HG03354 (cell line): ENCODE measurements at regions not wholly inside any gene's neighbourhood (a gene's known extent, or its start where the extent isn't known, plus 50 kb on each side); places are given as distances from the start of the nearest gene placed in this dataset.
A peak's percentile ranks its signal among the peaks of the same experiment; 100 is the strongest.

Experiments used
- ATAC-seq: cut with Tn5 transposase; IDR thresholded peaks from one replicate; pipeline ENCODE4 v1.9.1; 2021; ENCODE audit warnings: mild to moderate bottlenecking; ENCODE audit not compliant: unreplicated experiment, poor library complexity, severe bottlenecking

- peak; percentile 92 for ATAC-seq
Measured at GRCh38 chr5:87081511-87082372, 185.9 kb upstream of the RASA1 start.

GRCh38 chr5:87094347-87094746 is 173.3 kb upstream of the RASA1 start:
- ATAC-seq: no peak

GRCh38 chr5:87094833-87095232 is 172.8 kb upstream of the RASA1 start:
- no peak for ATAC-seq

DNA sequence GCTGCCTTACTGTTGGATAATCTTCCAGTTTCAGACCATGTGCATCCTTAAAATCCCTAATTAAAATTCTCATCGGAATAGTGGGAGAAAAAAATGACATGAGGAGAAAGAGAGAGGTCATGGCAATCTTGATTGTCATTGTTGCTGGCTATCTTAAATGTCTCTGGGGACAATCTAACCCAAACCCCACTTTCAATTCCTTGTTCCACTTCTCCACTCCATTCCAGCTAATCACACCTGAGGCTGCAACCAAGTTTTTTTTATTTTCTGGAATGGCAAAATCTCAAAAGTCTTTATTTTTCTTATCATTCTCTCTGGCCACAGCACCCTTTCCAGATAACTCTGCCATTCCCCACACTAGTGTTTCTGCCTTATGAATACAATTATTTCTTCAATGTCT is 171.9 kb upstream of the RASA1 start:
- ATAC-seq: no peak

- ATAC-seq: no peak
Measured at GRCh38 chr5:87097664-87098063, 170.0 kb upstream of the RASA1 start.

DNA sequence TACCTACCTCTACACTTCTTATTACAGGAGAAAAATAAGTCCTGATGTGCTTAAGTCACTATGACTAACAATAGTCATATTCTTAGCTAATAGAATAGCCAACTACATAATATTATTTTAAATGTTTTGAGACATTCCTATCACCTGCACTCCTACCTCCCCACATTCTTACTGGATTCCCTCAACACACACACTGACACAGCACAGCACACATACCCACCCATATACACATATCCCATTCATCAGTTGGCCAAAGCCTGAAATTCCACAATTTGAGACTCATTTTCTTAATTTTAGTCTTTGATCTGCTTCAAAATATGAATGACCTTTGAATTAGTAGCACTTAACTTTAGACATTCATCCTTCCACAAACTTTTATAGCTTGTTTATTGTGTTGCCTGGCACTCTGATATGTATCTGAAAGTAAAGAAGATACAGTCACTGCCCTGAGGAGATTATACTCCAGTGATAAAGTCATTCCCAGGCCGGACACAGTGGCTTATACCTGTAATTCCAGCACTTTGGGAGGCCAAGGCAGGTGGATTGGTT is 168.3 kb upstream of the RASA1 start:
- no peak for ATAC-seq

DNA sequence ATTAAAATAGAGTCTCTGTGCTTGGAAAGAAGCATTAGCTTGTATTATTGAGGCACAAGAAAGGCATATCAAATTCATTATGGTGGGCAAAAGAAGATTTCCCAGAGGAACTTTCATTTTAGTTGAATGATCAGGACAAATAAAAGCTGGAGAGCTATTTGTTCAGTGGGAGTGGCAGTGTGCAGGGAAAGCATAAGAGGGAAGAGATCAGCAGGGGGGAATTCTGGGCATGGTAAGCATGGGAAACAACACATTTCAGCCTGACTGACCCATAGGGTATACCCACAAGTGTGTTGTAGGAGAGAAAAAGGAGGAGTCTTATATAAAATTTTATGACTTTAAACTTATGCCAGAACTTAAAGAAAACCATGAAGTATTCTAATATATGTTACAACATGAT is 167.7 kb upstream of the RASA1 start:
- ATAC-seq: no peak

DNA sequence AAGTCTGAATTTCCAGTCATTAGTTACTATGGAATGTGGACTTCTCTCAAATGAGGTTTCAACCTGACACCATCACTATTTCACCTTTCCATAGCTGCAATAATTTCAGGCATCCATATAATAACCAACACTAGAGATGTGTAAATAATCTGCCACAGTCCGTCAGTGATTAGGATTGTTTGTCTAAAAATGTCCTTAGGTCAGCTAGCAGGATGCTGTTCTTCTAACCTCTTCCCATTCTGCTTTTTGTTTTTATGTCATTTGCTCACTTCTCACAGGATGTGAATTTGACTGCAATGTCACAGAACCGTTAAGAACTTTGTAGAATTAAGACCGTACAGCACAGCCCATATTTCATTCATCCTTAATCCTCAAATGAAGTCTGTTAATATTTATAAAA is 166.4 kb upstream of the RASA1 start:
- ATAC-seq: no peak

- no peak for ATAC-seq
Measured at GRCh38 chr5:87102841-87103240, 164.8 kb upstream of the RASA1 start.

DNA sequence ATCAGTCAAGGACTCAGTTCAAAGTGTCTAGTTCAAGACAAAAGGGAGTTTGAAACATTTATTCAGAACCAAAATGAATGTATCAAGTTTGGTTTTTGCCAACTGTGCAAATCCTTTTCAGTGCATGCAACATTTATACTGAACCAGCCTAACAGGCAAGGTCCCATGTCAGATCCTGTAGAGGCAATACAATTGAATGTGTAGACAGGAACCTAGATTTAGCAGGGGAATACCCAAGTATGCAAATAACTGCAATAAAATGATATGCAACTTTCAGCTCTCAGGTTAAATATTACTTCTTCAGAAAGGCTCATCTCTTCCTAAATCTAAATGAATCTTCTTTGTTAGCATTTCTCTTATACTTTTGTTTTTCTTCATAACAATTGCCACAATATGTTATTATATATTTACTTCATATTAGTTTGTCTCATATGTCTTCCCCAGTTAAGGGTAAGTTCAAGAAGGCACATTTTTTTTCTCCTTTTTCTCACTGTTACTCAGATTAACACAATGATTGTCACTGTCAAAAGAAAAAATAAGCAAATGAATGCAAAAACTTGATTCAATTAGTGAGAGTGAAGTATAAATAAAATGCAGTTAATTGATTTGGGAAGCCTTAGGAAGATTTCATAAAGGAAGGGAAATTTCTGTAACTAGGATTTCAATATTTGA is 163.9 kb upstream of the RASA1 start:
- peak; percentile 99 for ATAC-seq

DNA sequence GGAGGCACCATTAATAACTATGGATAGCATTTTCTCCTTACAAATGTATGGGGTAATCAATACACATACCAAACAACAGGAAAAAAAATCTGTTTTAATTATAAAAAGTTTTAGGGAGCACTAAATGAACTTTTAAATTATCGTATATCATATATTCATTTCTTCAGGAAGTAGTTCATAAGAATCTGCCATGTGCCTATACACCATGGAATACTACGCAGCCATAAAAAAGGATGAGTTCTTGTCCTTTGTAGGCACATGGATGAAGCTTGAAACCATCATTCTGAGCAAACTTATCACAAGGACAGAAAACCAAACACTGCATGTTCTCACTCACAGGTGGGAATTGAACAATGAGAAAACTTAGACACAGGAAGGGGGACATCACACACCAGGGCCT is 162.1 kb upstream of the RASA1 start:
- no peak for ATAC-seq

- no peak for ATAC-seq
Measured at GRCh38 chr5:87109746-87110145, 157.9 kb upstream of the RASA1 start.

DNA sequence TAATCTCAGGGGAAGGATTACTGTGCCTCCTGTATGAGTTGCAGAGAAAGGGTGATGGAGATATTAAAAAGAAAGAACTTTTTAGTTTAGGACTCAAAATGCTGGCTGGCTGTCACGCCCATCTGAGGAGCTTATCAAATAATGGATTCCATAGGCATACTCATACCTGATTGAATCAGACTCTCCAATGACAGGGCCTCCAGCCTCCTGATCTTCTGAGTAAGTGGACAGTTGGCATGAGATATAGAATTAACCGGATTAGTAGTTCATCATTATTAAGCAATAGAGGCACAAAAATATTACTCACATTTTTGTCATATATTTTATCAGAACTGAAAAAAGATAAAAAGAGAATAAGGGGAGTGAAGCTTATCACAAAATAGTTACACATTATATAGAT is 157.0 kb upstream of the RASA1 start:
- no peak for ATAC-seq

- ATAC-seq: no peak
Measured at GRCh38 chr5:87113861-87114260, 153.8 kb upstream of the RASA1 start.

GRCh38 chr5:87114631-87115030 is 153.1 kb upstream of the RASA1 start:
- no peak for ATAC-seq

GRCh38 chr5:87115839-87116364 is 151.8 kb upstream of the RASA1 start:
- ATAC-seq: no peak

GRCh38 chr5:87116825-87117512 is 150.7 kb upstream of the RASA1 start:
- ATAC-seq: peak; percentile 87

DNA sequence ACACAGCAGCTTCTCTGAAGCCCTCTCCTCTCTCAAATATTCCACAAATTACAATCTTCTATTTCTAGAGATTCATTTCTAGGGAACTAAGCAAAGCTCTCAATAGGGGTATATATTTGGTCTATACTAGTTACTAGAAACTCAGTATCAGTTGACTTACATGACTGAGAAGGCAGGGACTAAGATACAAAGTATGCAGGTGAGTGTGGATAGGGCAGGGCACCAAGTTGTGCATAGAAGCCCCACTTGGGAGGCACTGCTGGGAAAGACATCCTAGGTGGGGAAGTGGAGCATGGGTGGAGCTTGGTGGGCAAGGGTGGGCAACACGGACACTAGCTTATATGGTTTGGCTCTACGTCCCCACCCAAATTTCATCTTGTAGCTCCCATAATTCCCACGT is 148.1 kb upstream of the RASA1 start:
- ATAC-seq: no peak

- ATAC-seq: peak; percentile 31
Measured at GRCh38 chr5:87120518-87121303, 147.0 kb upstream of the RASA1 start.
